Psoas muscle (tissue), 7 donors: ENCODE measurements at regions not wholly inside any gene's neighbourhood (a gene's known extent, or its start where the extent isn't known, plus 50 kb on each side); places are given as distances from the start of the nearest gene placed in this dataset.

Experiments
- ATAC-seq, 4 donors: fragments of 200-7000 bp; cut with Tn5 transposase; one replicate each; pipeline ENCODE4 v1.9.1; 2020; ENCODE audit warnings: moderate library complexity in 3 of 4, mild to moderate bottlenecking in 2 of 4
- DNase-seq, 2 donors: peaks; one replicate each; pipeline ENCODE4 v3.0.0-alpha.2; 2020
- H3K27ac ChIP-seq: fragments of 200-600 bp; one replicate; pipeline ENCODE4 v1.8.0; 2022
- H3K27me3 ChIP-seq, 3 donors: fragments of 200-600 bp in 1 of 3; one replicate each; pipeline versions ENCODE4 v1.6.1 to v1.8.0; 2013 to 2022; ENCODE audit warnings: low read length in 2 of 3, mild to moderate bottlenecking in 2 of 3, moderate library complexity in 1 of 3; ENCODE audit not compliant: insufficient read depth in 3 of 3
- H3K36me3 ChIP-seq, 2 donors: fragments of 200-600 bp in 1 of 2; one replicate each; pipeline versions ENCODE4 v1.6.1 to v1.8.0; 2013 to 2022; ENCODE audit warnings: low read depth in 1 of 2, mild to moderate bottlenecking in 1 of 2, moderate library complexity in 1 of 2; ENCODE audit not compliant: insufficient read depth in 1 of 2
- H3K4me1 ChIP-seq: fragments of 200-600 bp; one replicate; pipeline ENCODE4 v1.8.0; 2022
- H3K4me3 ChIP-seq: fragments of 200-600 bp; one replicate; pipeline ENCODE4 v1.8.0; 2022; ENCODE audit warnings: mild to moderate bottlenecking
- H3K9me3 ChIP-seq: fragments of 200-600 bp; one replicate; pipeline ENCODE4 v1.8.0; 2022
- CTCF ChIP-seq: fragments of 200-600 bp; IDR thresholded peaks from one replicate; pipeline ENCODE4 v1.8.0; 2022; ENCODE audit warnings: antibody characterized with exemption
- whole genome bisulfite sequencing, 3 donors: extraction: QIAGEN DNeasy Blood & Tissue Kit; methylation state at CpG; one replicate each; pipeline versions ENCODE4 v1.1.6 to v1.1.7; 2013; 5-methylcytosine and 5-hydroxymethylcytosine counted together
- intact Hi-C, 2 donors: fragments of 100-400 bp; cut with DNase I; formaldehyde crosslinking; loops; one replicate each; pipeline versions ENCODE4 v1.11.0 to v1.14.2; 2022
- donor health status: healthy with polysubstance abuse.
- donor health status: DM: no; HTN: no; CAD: no; lungs with moderate emphysema.
- donor health status: Bipolar disorder and iron deficiency.
- donor health status: healthy.
- donor health status: DM: yes; HTN: yes; CAD: no.
- donor health status: DM: no; HTN: no; CAD: no.
- donor health status: DM: yes; HTN: yes; CAD: no.

- H3K9me3 ChIP-seq = no peaks in the 10 kb centered on the region
- H3K4me3 ChIP-seq = no peak overlapping the region
- DNase-seq (no peak), ATAC-seq (no peak)
- no peaks in the 10 kb centered on the region for H3K4me1 ChIP-seq
- H3K36me3 ChIP-seq = no peaks in the 10 kb centered on the region
- H3K27me3 ChIP-seq = peaks cover 0 to 4% (median 3%) of the 10 kb centered on the region in 3 donors
- no peak for TF ChIP-seq CTCF
- H3K27ac ChIP-seq = no peak overlapping the region
- 29 to 39% (median 33%) methylated on average over 4 of the region's 4 CpGs for WGBS, 3 donors
- intact Hi-C loops = no loop called here
Observed at GRCh38 chr5:175603987-175604739, 53.7 kb upstream of the HRH2 start.

- H3K4me1 ChIP-seq = no peaks in the 10 kb centered on the region
- DNase-seq = no peak
- H3K36me3 ChIP-seq = no peaks in the 10 kb centered on the region
- no peak overlapping the region for H3K27ac ChIP-seq
- no peak for TF ChIP-seq CTCF
- ATAC-seq = no peak
- H3K4me3 ChIP-seq = no peak overlapping the region
- H3K27me3 ChIP-seq = peaks cover 0 to 4% (median 3%) of the 10 kb centered on the region in 3 donors
- intact Hi-C loops = no loop called here
- 66 to 77% (median 76%) methylated on average over 3 of the region's 3 CpGs for WGBS, 3 donors
- no peaks in the 10 kb centered on the region for H3K9me3 ChIP-seq
Observed at GRCh38 chr5:175606409-175606808, 51.5 kb upstream of the HRH2 start.
